ENCODE measurements at regions not wholly inside any gene's neighbourhood (a gene's known extent, or its start where the extent isn't known, plus 50 kb on each side); places are given as distances from the start of the nearest gene placed in this dataset.

- TF ChIP-seq CTCF (IDR thresholded peaks at IDR 0.05; ENCODE audit: low read length) (no peak), EZH2 (IDR thresholded peaks at IDR 0.05; ENCODE audit: borderline replicate concordance, low read length) (no peak)
Measured at GRCh38 chr2:239768907-239769553, 256.1 kb downstream of the NDUFA10 start.

All from OCI-LY1 (cell line).